Left colon (tissue), 2 donors: ENCODE measurements at regions not wholly inside any gene's neighbourhood (a gene's known extent, or its start where the extent isn't known, plus 50 kb on each side); places are given as distances from the start of the nearest gene placed in this dataset.
A peak's percentile ranks its signal among the peaks of the same experiment; 100 is the strongest.

Experiments
- ATAC-seq: fragments of 200-7000 bp; cut with Tn5 transposase; one replicate; pipeline ENCODE4 v1.9.1; 2020; ENCODE audit warnings: mild to moderate bottlenecking, moderate library complexity
- DNase-seq, 2 donors: peaks; one replicate each; pipeline ENCODE4 v3.0.0-alpha.2; 2020
- intact Hi-C, 2 donors: fragments of 100-400 bp; cut with DNase I in 1 of 2; cut with micrococcal nuclease in 1 of 2; formaldehyde crosslinking; loops; one replicate each; pipeline versions ENCODE4 v1.11.2 to v1.14.0; 2022; cut with DNase I, micrococcal nuclease
- donor health status: DM: no; HTN: no; CAD: no.
- donor health status: DM: yes; HTN: yes; CAD: no.

DNA sequence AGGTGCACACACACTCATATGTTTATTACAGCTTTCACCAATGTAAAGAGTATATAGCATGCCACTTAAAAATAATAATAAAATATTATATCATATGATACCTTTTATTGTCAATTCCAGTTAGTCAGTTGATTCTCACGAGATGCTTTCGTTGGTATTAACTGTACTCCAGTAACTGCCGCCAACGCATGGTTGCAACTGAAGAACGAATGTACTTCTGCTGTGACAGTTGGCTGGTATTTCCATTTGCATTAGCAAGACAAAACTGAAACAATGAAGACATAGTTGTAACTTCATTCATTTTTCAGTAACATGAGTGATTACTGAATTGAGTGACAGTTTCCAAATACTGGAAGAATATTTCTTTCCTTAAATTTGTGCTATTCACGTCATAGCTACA is 70.5 kb upstream of the PRKCQ start:
- DNase-seq (no peak), ATAC-seq (no peak)
- intact Hi-C loops = no loop called here

DNA sequence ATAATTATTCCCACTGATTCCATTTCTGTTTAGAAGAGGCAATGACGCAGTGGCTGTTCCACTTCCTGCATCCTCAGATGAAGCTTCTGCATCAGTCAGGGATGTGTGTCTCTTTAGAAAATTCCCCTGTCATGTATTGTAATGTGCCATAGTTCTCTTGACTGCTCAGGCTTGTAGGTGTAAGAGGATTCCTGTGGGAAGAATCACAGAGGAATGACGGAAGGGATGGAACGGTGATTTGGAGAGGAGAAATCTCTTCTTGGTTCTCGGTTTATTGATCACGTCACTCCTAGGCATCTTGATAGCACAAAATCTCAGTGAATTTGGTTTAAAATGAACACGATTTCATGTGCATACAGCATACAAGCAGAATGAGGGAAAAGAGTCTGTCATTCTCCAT is 69.8 kb upstream of the PRKCQ start:
- intact Hi-C loops = no loop called here
- DNase-seq = no peak
- no peak for ATAC-seq

DNA sequence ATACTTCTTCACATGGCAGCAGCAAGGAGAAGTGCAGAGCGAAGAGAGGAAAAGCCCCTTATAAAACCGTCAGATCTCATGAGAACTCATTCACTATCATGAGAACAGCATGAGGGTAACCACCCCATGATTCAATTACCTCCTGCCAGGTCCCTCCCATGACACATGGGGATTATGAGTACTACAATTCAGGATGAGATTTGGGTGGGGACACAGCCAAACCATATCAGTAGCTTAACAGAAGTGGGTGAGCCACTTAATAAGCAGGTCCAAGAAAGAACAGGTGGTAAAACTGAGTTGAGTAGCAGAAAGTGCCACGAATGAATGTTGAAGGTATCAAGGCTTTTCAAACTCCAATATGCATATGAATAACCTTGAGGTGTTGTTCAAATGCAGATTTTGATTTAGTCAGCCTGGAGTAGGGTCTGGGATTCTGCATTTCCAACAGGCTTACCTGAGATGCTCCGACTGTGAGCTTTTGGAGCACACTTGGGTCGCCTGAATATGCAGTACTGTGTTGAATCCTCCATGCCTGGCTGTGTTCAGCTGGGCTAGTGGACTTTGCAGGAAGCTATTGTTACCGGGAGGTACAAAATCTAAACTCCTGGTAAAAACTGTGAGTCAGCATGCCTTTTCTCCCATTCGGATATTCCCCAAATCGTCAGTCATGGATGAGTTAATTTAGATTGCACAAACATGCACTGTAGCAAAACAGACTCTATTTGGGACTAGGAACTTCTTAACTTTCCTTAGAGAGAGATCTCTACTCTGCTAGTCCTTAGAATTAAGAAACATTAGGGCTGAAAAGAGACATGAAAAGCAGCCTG is 69.0 kb upstream of the PRKCQ start:
- DNase-seq (no peak), ATAC-seq (no peak)
- intact Hi-C loops = no loop called here

DNA sequence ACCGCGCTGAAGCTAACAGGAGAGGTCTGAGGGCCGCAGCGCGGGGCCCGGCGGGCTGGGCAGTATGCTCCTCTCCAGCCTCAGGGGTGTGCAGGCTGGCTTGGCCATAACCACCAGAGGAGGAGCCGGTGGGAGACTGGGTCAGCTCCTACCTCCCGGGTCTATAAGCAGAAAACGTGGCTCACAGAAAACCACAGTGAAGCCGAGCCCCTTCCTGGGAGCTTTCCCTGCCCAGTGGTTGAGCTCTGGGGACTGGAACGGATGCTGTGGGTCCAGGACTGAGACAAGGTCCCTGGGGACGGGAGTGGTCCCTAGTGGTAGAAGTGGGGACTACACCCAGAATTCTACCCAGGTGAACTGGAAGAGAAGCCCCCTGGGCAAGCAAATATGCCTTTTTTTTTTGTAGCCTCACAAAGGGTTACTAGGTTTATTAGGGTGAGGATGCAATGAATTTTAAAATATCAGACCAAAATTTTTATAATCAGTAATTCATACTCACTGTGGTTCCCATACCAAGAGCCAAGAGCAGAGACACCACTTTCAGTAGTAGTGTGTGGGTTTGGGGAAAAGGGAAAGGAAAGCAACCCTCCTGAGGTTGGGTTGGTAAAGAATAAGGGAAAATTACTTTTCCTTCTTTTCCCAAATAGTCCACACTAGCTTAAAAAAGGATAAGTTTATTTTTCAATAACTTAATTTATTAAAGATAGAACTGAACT is 67.9 kb upstream of the PRKCQ start:
- peak in 1 of 2 donors; percentile 35 for DNase-seq
- ATAC-seq = peak; percentile 53
- intact Hi-C loops = no loop called here

DNA sequence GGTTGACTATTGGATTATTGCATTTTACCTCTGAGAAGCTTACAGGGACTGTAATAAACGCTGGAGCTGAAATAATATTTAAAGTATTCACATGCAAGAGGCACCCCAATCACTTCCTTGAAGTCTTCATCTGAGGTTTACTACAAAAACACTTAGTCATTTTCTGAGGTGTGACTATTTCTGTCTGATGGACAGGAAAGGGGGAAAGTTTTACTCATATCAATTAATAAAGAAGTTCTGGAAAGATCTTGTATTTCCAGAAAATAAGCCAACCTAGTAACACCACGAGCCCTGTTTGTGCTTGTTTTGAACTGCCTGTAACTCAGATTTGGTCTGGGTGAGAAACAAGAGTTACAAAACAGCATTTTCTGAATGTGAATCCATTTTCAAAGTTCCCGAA is 63.9 kb upstream of the PRKCQ start:
- ATAC-seq (no peak), DNase-seq (no peak)
- intact Hi-C loops = no loop called here

DNA sequence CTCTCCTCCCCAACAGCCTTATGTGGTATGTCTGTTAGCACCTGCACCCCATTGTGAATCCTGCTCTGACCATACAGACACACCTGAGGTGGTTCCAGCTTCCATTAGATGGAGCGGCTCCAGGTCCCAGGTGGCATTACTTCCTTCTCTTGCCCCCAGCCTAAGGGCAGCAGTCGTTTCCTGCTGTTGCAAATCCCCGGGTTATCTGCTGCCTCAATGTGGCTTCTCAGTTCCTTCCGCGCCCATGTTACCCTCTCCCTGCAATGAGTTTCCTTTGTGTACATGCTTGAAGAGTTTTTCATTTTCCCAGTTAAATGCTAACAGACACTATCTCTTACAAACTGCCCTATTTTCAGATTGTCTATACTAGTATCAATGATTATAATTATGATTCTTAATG is 62.8 kb upstream of the PRKCQ start:
- DNase-seq (no peak), ATAC-seq (no peak)
- intact Hi-C loops = no loop called here

DNA sequence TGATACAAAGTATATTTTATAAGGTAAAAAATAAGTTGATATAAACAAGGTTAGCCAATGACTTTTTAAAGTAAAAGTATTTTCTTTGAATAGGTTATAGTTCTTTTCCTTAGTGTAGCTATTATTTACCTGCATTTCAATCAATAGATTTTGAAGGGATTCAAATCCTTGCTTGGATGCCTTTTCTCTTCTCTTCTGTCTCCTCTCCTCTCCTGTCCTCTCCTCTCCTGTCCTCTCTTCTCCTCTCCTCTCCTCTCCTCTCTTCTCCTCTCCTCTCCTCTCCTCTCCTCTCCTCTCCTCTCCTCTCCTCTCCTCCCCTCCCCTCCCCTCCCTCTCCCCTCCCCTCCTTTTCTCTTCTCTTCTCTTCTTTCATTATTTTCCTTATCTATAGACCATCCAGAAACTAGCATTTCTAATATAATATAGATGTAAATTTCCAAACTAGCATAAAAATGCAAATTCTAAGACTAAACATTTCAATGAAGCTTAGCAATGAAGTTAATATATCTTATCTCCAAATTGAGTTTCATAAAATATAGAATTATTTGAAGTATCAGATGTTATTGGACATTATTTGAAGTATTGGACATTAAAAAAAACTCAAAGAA is 60.5 kb upstream of the PRKCQ start:
- DNase-seq (no peak), ATAC-seq (no peak)
- intact Hi-C loops = no loop called here

DNA sequence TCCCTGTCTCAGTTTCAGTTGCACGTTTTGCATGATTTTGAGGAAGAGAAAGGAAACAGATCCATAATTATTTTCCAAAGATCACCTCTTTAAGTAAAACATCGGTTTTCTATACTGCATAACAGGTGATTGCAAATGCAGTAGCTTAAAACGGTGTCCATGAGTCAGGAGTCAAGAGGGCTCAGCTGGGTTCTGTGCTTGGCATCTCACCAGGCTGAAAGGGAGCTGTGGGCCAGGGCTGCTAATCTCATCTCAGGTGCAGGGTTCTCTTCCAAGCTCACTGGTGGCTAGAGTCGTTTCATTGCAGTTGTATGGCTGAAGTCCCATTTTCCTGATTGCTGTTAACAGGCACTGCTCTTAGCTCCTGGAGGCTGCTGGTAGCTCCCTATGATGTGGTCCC is 57.0 kb upstream of the PRKCQ start:
- intact Hi-C loops = no loop called here
- DNase-seq = no peak
- ATAC-seq = no peak

DNA sequence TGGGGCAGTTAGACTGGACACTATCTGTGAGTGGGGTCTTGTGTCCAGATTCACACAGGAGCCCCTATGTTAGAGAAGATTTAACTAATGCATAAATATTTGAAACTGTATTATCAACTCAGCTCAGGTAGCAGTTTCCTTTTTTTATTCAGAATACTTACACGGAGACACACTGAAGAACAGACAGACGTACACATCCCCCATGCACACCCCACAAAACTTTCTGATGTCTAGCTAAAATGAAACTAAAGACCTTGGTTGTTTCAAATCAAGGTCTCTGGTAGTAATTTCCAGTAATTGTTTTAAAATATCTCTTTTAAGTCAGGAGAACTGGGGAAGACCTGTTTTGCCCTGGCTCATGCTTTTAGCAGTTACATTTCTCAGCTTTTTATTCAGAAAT is 55.7 kb upstream of the PRKCQ start:
- DNase-seq (no peak), ATAC-seq (no peak)
- intact Hi-C loops = no loop called here
